Heart right ventricle (tissue), 16 donors: ENCODE measurements at regions not wholly inside any gene's neighbourhood (a gene's known extent, or its start where the extent isn't known, plus 50 kb on each side); places are given as distances from the start of the nearest gene placed in this dataset.
"Not testable (repeated sequence)": the region's sequence is repeated elsewhere in the genome, so short reads cannot be mapped to it uniquely, and the experiment has no call there.

Experiments
- ATAC-seq, 8 donors: fragments of 200-7000 bp; cut with Tn5 transposase; one replicate each; pipeline ENCODE4 v1.9.1; 2020; ENCODE audit warnings: mild to moderate bottlenecking in 8 of 8, moderate library complexity in 8 of 8, moderate number of reproducible peaks in 1 of 8
- DNase-seq, 2 donors: peaks; one replicate each; pipeline ENCODE4 v3.0.0-alpha.2; 2020
- H3K27ac ChIP-seq, 10 donors: fragments of 200-600 bp; sonication (generic) in 2 of 10; one replicate each; pipeline versions ENCODE4 v1.5.0 to v1.8.0; 2020 to 2022; ENCODE audit warnings: mild to moderate bottlenecking in 3 of 10
- H3K27me3 ChIP-seq, 7 donors: fragments of 200-600 bp; one replicate each; pipeline ENCODE4 v1.8.0; 2021 to 2022; ENCODE audit warnings: mild to moderate bottlenecking in 2 of 7
- H3K36me3 ChIP-seq, 9 donors: fragments of 200-600 bp; sonication (generic) in 1 of 9; one replicate each; pipeline versions ENCODE4 v1.5.0 to v1.8.0; 2020 to 2022; ENCODE audit warnings: mild to moderate bottlenecking in 2 of 9
- H3K4me1 ChIP-seq, 9 donors: fragments of 200-600 bp; sonication (generic) in 1 of 9; one replicate each; pipeline versions ENCODE4 v1.5.0 to v1.8.0; 2020 to 2022; ENCODE audit warnings: mild to moderate bottlenecking in 4 of 9
- H3K4me3 ChIP-seq, 10 donors: fragments of 200-600 bp; sonication (generic) in 2 of 10; one replicate each; pipeline versions ENCODE4 v1.5.0 to v1.8.0; 2020 to 2022; ENCODE audit warnings: mild to moderate bottlenecking in 7 of 10, moderate library complexity in 2 of 10
- H3K9me3 ChIP-seq, 11 donors: fragments of 200-600 bp in 10 of 11; sonication (generic) in 2 of 11; one replicate each; pipeline versions ENCODE4 v1.5.0 to v1.8.0; 2013 to 2022; ENCODE audit warnings: mild to moderate bottlenecking in 2 of 11, control low read depth in 1 of 11, moderate library complexity in 1 of 11
- WGBS, 2 donors: extraction: QIAGEN DNeasy Blood & Tissue Kit; methylation state at CpG; one replicate each; pipeline ENCODE4 v1.1.7; 2013; ENCODE audit warnings: inconsistent platforms in 1 of 2; 5-methylcytosine and 5-hydroxymethylcytosine counted together
- intact Hi-C, 10 donors: fragments of 100-400 bp; cut with DNase I; formaldehyde crosslinking; loops; one replicate each; pipeline versions ENCODE4 v1.11.1 to v1.14.2; 2022
- TF ChIP-seq, protein P1 (sequence below), 9 donors: fragments of 200-600 bp; sonication (generic) in 2 of 9; IDR thresholded peaks; one replicate each; pipeline versions ENCODE4 v1.5.0 to v1.8.0; 2021 to 2022; ENCODE audit warnings: antibody characterized with exemption in 9 of 9, mild to moderate bottlenecking in 5 of 9, moderate library complexity in 1 of 9
- donor health status: Arrhythmogenic right ventricular cardiomyopathy.
- donor health status: ischemic (EF 13 %, LVEDD 7.1; RV severe dilation, severe dysfunction).
- donor health status: healthy with polysubstance abuse.
- donor health status: DM: no; HTN: yes; CAD: no.
- donor health status: DM: no; HTN: no; CAD: no.
- donor health status: ischemic (EF 25% LVEDD 6.9; RV normal size, moderate dysfunction).
- donor health status: ischemic (EF 25% LVEDD 5.7; RV mildly dilated, moderate dysfunction).
- donor health status: healthy.
- donor health status: DM: yes; HTN: yes; CAD: no.
- donor health status: Ischemic cardiomyopathy.
- donor health status: ischemic (EF 35%, LVEDD 5.7; RV mildly dilated, moderate dysfunction).
- donor health status: nonischemic (EF 11% LVEDD 7.7; RV severe dilation, severe dysfunction).
- donor health status: DM: yes; HTN: yes; CAD: no.
- donor health status: PGD.
- donor health status: ischemic (EF 29% LVEDD 5.4; RV normal size, mild dysfunction).
- donor health status: nonischemic (EF 23%, LVEDD 6.1; RV moderate dilation, normal function).

DNA sequence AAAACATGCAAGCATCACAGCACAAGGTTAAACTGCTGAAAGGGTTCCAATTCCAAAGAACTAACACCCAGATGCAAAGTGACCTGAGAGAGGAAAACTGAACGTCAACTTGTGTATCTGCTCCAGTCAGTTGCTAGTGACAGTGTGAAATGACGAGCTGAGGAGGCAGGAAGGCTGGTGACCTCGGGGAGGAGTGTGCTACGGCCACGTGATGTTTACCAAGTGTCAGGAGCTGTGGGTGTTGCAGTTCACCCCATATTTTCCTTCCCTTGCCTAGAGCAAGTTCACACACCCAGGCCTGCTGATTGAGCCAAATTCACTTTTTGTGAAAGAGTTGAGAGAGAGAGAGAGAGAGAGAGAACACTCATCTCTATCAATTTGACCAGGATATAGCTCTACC is 231.6 kb upstream of the ANKH start:
- no peaks in the 10 kb centered on the region for H3K4me1 ChIP-seq
- no peaks in the 10 kb centered on the region for H3K36me3 ChIP-seq
- no peaks in the 10 kb centered on the region for H3K27me3 ChIP-seq
- ATAC-seq = peak in 1 of 8 donors; percentile 10
- no peak overlapping the region for H3K4me3 ChIP-seq
- 34 to 41% methylated on average over 5 of the region's 5 CpGs for WGBS, 2 donors
- DNase-seq = no peak
- TF ChIP-seq, protein P1, sequence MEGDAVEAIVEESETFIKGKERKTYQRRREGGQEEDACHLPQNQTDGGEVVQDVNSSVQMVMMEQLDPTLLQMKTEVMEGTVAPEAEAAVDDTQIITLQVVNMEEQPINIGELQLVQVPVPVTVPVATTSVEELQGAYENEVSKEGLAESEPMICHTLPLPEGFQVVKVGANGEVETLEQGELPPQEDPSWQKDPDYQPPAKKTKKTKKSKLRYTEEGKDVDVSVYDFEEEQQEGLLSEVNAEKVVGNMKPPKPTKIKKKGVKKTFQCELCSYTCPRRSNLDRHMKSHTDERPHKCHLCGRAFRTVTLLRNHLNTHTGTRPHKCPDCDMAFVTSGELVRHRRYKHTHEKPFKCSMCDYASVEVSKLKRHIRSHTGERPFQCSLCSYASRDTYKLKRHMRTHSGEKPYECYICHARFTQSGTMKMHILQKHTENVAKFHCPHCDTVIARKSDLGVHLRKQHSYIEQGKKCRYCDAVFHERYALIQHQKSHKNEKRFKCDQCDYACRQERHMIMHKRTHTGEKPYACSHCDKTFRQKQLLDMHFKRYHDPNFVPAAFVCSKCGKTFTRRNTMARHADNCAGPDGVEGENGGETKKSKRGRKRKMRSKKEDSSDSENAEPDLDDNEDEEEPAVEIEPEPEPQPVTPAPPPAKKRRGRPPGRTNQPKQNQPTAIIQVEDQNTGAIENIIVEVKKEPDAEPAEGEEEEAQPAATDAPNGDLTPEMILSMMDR (IDR thresholded peaks at IDR 0.05) = no peak
- intact Hi-C loops = loop anchor here in 4 of 10 donors (5.0 to 10.0 kb wide), 3 partner anchors 722 to 894 kb away; no protein-coding TSS in a partner anchor
- no peak overlapping the region for H3K27ac ChIP-seq
- peaks cover 0 to 8% (median 0%) of the 10 kb centered on the region in 11 donors for H3K9me3 ChIP-seq

DNA sequence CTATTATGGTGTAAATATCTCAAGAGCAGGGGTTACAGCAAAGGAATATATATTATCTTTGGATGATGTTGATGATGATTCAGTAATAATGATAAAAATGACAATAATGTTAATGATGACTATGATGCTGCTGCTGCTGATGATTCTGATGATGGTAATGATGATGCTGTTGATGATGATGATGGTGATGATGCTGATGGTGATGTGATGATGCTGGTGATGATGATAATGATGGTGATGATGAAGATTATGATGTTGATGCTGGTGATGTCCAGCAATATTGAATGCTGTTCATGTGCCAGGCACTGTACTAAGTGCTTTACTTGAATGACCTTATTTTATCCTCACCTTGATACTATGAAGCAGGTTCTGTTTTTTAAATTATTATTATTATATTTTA is 226.0 kb upstream of the ANKH start:
- ATAC-seq = no peak
- intact Hi-C loops = no loop called here

DNA sequence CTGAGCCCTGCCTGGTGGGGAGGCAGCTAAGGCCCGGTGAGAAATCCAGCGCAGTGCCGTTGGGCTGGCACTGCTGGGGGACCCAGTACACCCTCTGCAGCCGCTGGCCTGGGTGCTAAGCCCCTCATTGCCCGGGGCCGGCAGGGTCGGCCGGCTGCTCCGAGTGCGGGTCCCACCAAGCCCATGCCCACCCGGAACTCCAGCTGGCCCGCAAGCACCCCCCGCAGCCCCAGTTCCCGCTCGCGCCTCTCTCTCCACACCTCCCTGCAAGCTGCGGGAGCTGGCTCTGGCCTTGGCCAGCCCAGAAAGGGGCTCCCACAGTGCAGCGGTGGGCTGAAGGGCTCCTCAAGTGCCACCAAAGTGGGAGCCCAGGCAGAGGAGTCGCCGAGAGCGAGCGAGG is 225.1 kb upstream of the ANKH start:
- DNase-seq, H3K4me3 ChIP-seq, H3K4me1 ChIP-seq, H3K27me3 ChIP-seq, ATAC-seq, H3K36me3 ChIP-seq, H3K9me3 ChIP-seq, intact Hi-C loops, H3K27ac ChIP-seq: not testable (repeated sequence)
- WGBS, 2 donors = 95 to 96% methylated on average over 22 of the region's 22 CpGs

More for the DNA sequence above, 226.0 kb upstream of the ANKH start:
- Histone ChIP-seq H3K9me3 (peaks cover 0 to 8% (median 0%) of the 10 kb centered on the region in 11 donors), H3K27ac (no peak overlapping the region), H3K36me3 (no peaks in the 10 kb centered on the region), H3K27me3 (no peaks in the 10 kb centered on the region), H3K4me1 (no peaks in the 10 kb centered on the region), H3K4me3 (no peak overlapping the region)
- TF ChIP-seq, protein P1 (IDR thresholded peaks at IDR 0.05) = no peak
- no peak for DNase-seq

DNA sequence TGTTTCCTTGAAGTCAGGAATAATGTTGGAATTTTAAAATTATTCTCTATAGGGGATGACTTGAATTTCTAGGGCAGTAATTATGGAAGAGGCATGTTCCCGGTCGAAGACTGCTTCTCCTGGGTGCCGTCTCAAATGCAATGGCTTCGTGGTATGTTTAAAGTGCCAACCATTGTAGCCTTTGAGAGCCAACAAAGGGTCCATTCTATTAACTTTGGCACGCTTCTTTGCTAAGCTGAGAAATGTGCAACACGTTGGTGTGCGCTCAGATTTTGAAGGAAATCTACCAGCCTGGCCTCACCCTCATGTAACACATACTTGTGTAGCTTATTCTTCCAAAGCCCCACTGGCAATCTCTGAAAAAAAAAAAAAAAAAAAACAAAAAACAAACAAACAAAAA is 221.2 kb upstream of the ANKH start:
- 89 to 90% methylated on average over 7 of the region's 7 CpGs for WGBS, 2 donors

DNA sequence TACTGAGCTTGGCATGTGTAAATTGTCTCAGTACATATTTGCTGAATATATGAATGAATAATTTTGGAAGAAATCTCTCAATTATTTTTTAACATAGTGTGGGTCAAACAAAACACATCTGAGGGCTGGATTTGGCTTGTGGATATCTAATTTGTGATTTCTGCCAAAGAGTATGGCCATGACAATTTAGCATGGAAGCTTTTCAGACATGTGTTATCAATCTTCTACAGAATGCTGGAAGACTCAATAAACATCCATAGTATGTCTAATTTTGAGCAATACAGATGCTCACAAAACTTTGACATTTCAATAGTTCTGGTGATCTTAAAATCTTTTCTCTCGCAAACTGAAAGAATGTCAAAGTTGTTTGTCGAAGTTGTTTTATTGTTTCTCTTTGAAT is 214.1 kb upstream of the ANKH start:
- TF ChIP-seq, protein P1 (IDR thresholded peaks at IDR 0.05) = no peak
- no peaks in the 10 kb centered on the region for H3K27me3 ChIP-seq
- peaks cover 0 to 8% (median 0%) of the 10 kb centered on the region in 11 donors for H3K9me3 ChIP-seq
- DNase-seq = no peak
- 85 to 88% methylated on average over 2 of the region's 2 CpGs for WGBS, 2 donors
- no peak overlapping the region for H3K27ac ChIP-seq
- intact Hi-C loops = no loop called here
- H3K4me1 ChIP-seq = no peaks in the 10 kb centered on the region
- ATAC-seq = no peak
- no peak overlapping the region for H3K4me3 ChIP-seq
- H3K36me3 ChIP-seq = no peaks in the 10 kb centered on the region

More for the DNA sequence above, 221.2 kb upstream of the ANKH start:
- ATAC-seq (no peak), DNase-seq (no peak)
- Histone ChIP-seq H3K27ac (no peak overlapping the region), H3K27me3 (no peaks in the 10 kb centered on the region), H3K4me1 (no peaks in the 10 kb centered on the region), H3K4me3 (no peak overlapping the region), H3K9me3 (no peaks in the 10 kb centered on the region), H3K36me3 (no peaks in the 10 kb centered on the region)
- TF ChIP-seq, protein P1 (IDR thresholded peaks at IDR 0.05) = no peak
- intact Hi-C loops = no loop called here
